GM18498 (cell line): ENCODE measurements at regions not wholly inside any gene's neighbourhood (a gene's known extent, or its start where the extent isn't known, plus 50 kb on each side); places are given as distances from the start of the nearest gene placed in this dataset.

Experiments used
- ATAC-seq: cut with Tn5 transposase; IDR thresholded peaks from one replicate; pipeline ENCODE4 v1.9.1; 2021; ENCODE audit warnings: mild to moderate bottlenecking, moderate library complexity; ENCODE audit not compliant: unreplicated experiment

- ATAC-seq, result no peak
Observed at GRCh38 chr2:128562471-128563347, 244.0 kb upstream of the HS6ST1 start.

- ATAC-seq, result no peak
Observed at GRCh38 chr2:128563348-128563687, 244.7 kb upstream of the HS6ST1 start.

- ATAC-seq, result no peak
Observed at GRCh38 chr2:128564131-128564530, 245.5 kb upstream of the HS6ST1 start.

- no peak for ATAC-seq
Observed at GRCh38 chr2:128564551-128564950, 245.9 kb upstream of the HS6ST1 start.

- ATAC-seq, result no peak
Observed at GRCh38 chr2:128565441-128565840, 246.8 kb upstream of the HS6ST1 start.

- no peak for ATAC-seq
Observed at GRCh38 chr2:128566671-128567070, 248.0 kb upstream of the HS6ST1 start.

GRCh38 chr2:128568106-128568505, 249.4 kb upstream of the HS6ST1 start:
- no peak for ATAC-seq

GRCh38 chr2:128573116-128573515, 254.4 kb upstream of the HS6ST1 start:
- ATAC-seq, result no peak

GRCh38 chr2:128573531-128573930, 254.9 kb upstream of the HS6ST1 start:
- ATAC-seq, result no peak

- no peak for ATAC-seq
Observed at GRCh38 chr2:128577141-128577930, 258.7 kb upstream of the HS6ST1 start.

GRCh38 chr2:128578406-128579390, 260.0 kb upstream of the HS6ST1 start:
- ATAC-seq, result no peak

GRCh38 chr2:128579825-128580224, 261.2 kb upstream of the HS6ST1 start:
- ATAC-seq, result no peak

- no peak for ATAC-seq
Observed at GRCh38 chr2:128580988-128581848, 262.6 kb upstream of the HS6ST1 start.

- ATAC-seq, result no peak
Observed at GRCh38 chr2:128581849-128582244, 263.2 kb upstream of the HS6ST1 start.

- ATAC-seq, result no peak
Observed at GRCh38 chr2:128584296-128584890, 265.7 kb upstream of the HS6ST1 start.

GRCh38 chr2:128585706-128586105, 267.0 kb upstream of the HS6ST1 start:
- no peak for ATAC-seq

GRCh38 chr2:128589681-128590080, 271.0 kb upstream of the HS6ST1 start:
- ATAC-seq, result no peak

GRCh38 chr2:128590309-128591021, 271.8 kb upstream of the HS6ST1 start:
- ATAC-seq, result no peak
